ENCODE measurements at regions not wholly inside any gene's neighbourhood (a gene's known extent, or its start where the extent isn't known, plus 50 kb on each side); places are given as distances from the start of the nearest gene placed in this dataset.
A peak's percentile ranks its signal among the peaks of the same experiment; 100 is the strongest.
"Not testable (repeated sequence)": the region's sequence is repeated elsewhere in the genome, so short reads cannot be mapped to it uniquely, and the experiment has no call there.

GRCh38 chr5:118144540-118144939 lies 843.8 kb downstream of the DTWD2 start:
- DNase-seq: no peak

GRCh38 chr5:118139361-118139760 lies 849.0 kb downstream of the DTWD2 start:
- no peak for DNase-seq

- DNase-seq: no peak
Measured at GRCh38 chr5:118126159-118126558, 862.2 kb downstream of the DTWD2 start.

GRCh38 chr5:118125687-118126086 lies 862.7 kb downstream of the DTWD2 start:
- DNase-seq: no peak

- DNase-seq: no peak
Measured at GRCh38 chr5:118121258-118121657, 867.1 kb downstream of the DTWD2 start.

- no peak for DNase-seq
Measured at GRCh38 chr5:118115791-118116190, 872.6 kb downstream of the DTWD2 start.

- no peak for DNase-seq
Measured at GRCh38 chr5:118111956-118112355, 876.4 kb downstream of the DTWD2 start.

- peak; percentile 4 for DNase-seq
Measured at GRCh38 chr5:118107246-118107645, 881.1 kb downstream of the DTWD2 start.

- DNase-seq: no peak
Measured at GRCh38 chr5:118098716-118099115, 889.6 kb downstream of the DTWD2 start.

- no peak for DNase-seq
Measured at GRCh38 chr5:118095115-118095514, 893.2 kb downstream of the DTWD2 start.

GRCh38 chr5:118088448-118088847 lies 899.9 kb downstream of the DTWD2 start:
- no peak for DNase-seq

- DNase-seq: no peak
Measured at GRCh38 chr5:118076490-118076889, 911.9 kb downstream of the DTWD2 start.

- DNase-seq: no peak
Measured at GRCh38 chr5:118070041-118070440, 918.3 kb downstream of the DTWD2 start.

- DNase-seq: no peak
Measured at GRCh38 chr5:118069452-118069851, 918.9 kb downstream of the DTWD2 start.

GRCh38 chr5:118068886-118069285 lies 919.5 kb downstream of the DTWD2 start:
- no peak for DNase-seq

- not testable (repeated sequence) for DNase-seq
Measured at GRCh38 chr5:118063836-118064235, 924.5 kb downstream of the DTWD2 start.

- no peak for DNase-seq
Measured at GRCh38 chr5:118060833-118061232, 927.5 kb downstream of the DTWD2 start.

- DNase-seq: no peak
Measured at GRCh38 chr5:118052503-118052902, 935.8 kb downstream of the DTWD2 start.

GRCh38 chr5:118044169-118044568 lies 944.2 kb downstream of the DTWD2 start:
- DNase-seq: no peak

- DNase-seq: no peak
Measured at GRCh38 chr5:118043531-118043930, 944.8 kb downstream of the DTWD2 start.

GRCh38 chr5:118042076-118042475 lies 946.3 kb downstream of the DTWD2 start:
- DNase-seq: no peak

- DNase-seq: no peak
Measured at GRCh38 chr5:118040496-118040895, 947.9 kb downstream of the DTWD2 start.

- DNase-seq: no peak
Measured at GRCh38 chr5:118033686-118034338, 954.5 kb downstream of the DTWD2 start.

- DNase-seq: no peak
Measured at GRCh38 chr5:118029807-118030206, 958.5 kb downstream of the DTWD2 start.

GRCh38 chr5:118022062-118022461 lies 966.3 kb downstream of the DTWD2 start:
- no peak for DNase-seq
